ENCODE measurements at regions not wholly inside any gene's neighbourhood (a gene's known extent, or its start where the extent isn't known, plus 50 kb on each side); places are given as distances from the start of the nearest gene placed in this dataset.

DNA sequence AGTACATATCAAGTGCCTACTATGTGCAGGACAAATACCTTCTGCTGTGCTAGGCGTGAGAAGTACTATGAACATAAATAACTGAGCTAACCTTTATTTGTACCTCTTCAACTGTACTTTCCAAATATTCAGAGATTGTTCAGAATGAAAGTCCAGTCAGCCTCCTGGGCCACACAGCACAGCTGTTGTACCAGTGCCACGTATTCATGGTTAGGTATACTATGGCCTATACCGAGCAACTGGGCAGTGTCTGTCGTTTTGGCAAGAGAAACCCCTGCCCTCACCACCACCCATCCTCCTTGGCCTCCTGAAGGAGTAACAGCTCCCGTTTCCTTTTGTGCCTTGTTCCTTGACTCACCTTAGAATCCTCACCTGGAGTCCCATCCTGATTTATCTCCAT lies 53.0 kb downstream of the RASSF10 start:
- TF ChIP-seq CTCF (IDR thresholded peaks at IDR 0.05), result no peak

DNA sequence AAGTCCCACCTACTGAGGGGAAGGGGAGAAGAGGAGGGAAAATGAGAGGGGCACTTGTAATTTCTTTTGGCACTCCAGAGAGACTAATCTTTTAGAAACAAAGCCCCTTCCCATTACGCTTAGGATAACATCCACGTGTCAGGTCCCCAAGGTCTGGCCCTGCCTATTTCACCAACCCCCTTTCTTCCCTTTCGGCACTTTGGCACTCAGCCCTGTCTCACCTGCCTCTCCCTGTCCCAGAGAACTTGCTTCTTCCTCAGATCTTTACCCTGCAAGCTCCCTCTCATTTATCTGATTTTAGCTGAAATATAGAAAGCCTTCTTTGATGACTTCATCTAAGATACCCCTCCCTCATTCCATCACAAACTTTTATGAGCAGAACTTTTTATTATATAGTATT lies 55.5 kb downstream of the RASSF10 start:
- TF ChIP-seq CTCF (IDR thresholded peaks at IDR 0.05), result no peak

DNA sequence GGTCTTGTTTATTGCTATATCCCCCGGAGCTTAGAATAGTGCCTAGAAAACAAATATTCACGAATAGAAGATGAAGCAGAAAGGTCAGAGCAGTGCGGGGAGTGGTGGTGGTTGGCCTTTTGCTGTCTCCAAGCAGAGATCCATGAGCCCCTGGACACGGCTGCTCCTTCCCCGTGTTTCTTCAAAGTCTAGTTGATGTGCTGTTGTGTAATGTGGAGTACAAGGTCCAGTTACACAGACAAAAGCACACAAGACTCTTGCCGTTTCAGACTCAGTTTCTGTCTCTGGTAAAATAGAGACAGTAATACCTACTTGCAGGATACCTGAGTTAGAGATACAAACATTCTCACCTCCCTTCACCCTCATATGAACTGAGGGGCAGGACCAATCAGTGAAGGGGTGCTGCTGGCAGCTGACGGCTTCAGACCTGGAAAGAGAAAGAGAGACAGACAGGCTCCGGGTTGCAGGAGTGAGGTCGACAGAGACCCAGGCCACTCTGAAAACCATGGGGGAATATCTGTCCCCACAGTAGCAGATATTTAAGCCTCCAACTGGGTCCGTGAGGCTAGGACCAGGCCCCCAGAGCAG lies 56.2 kb downstream of the RASSF10 start:
- no peak for TF ChIP-seq CTCF (IDR thresholded peaks at IDR 0.05)

- no peak for TF ChIP-seq CTCF (IDR thresholded peaks at IDR 0.05)
These were observed 59.1 kb downstream of the RASSF10 start for GRCh38 chr11:13068211-13068610.

DNA sequence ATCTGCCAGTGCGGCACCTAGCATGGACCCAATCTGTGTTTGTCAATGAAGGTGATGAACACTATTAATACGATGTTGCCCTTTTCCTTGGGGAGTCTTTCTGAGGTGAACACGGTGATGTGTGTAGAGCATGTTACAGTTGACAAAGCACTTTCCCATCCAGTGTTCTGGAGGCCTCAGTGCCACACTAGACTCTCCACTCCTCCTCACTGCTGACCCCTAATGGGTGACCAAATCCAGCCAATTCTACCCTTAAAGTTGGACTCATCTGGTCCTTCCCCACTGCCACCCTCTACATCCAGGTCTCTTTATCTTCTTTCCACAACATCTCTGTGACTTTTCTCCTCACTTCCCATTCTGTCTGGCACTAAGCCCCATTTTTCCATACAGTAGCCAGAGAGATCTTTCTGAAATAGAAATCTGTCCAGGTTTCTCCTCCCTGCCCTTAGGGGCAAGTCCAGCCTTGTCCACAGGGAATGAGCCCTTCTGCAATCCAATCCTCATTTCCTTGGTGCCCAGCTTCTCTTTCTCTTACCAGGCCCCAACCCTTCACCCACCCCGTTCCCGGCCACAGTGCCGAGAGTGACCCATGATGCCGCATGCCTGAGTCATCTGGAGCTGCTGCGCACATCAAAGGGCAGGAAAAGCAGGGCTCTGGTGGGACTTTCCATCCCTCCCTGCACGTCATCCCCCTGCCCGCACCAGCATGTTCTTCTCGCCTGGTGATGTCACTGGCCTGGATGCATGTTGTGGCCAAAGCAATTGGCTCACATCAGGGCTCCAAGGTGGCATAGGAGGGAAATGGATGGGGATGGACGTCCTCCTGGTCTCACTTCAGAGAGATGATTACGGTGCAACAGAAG lies 64.2 kb downstream of the RASSF10 start:
- no peak for TF ChIP-seq CTCF (IDR thresholded peaks at IDR 0.05)

- TF ChIP-seq CTCF (IDR thresholded peaks at IDR 0.05), result no peak
These were observed 65.8 kb downstream of the RASSF10 start for GRCh38 chr11:13074714-13075464.

DNA sequence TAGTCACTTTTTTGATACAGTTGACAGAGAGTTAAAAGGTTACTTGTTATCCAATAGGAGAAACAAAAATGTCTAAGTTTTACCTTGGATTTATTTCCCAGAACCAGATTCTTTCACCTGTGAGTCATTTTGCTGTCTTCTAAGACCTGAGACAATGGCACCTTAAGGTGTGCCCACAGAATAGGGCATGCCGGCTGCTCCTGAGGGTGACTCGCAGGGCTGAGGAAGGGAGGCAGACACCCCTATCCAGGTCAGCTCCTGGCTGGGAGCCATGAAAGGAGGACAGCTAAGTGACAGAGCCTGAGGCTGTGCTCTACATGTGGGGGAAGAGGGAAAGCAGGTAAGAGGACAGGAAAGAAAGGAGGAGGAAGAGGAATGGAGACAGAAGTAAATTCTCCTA lies 67.8 kb downstream of the RASSF10 start:
- no peak for TF ChIP-seq CTCF (IDR thresholded peaks at IDR 0.05)

All from LNCAP (cell line).